HG03575 (cell line): ENCODE measurements at regions not wholly inside any gene's neighbourhood (a gene's known extent, or its start where the extent isn't known, plus 50 kb on each side); places are given as distances from the start of the nearest gene placed in this dataset.
"Not testable (repeated sequence)": the region's sequence is repeated elsewhere in the genome, so short reads cannot be mapped to it uniquely, and the experiment has no call there.

Experiments
- ATAC-seq: cut with Tn5 transposase; IDR thresholded peaks from one replicate; pipeline ENCODE4 v1.9.1; 2021; ENCODE audit not compliant: unreplicated experiment, insufficient number of reproducible peaks, low FRiP score; ENCODE audit errors: extremely low read depth

GRCh38 chr13:90443268-90443667, 904.2 kb upstream of the MIR17HG start:
- no peak for ATAC-seq

- no peak for ATAC-seq
Measured at GRCh38 chr13:90444232-90444631, 903.3 kb upstream of the MIR17HG start.

- no peak for ATAC-seq
Measured at GRCh38 chr13:90445179-90445578, 902.3 kb upstream of the MIR17HG start.

DNA sequence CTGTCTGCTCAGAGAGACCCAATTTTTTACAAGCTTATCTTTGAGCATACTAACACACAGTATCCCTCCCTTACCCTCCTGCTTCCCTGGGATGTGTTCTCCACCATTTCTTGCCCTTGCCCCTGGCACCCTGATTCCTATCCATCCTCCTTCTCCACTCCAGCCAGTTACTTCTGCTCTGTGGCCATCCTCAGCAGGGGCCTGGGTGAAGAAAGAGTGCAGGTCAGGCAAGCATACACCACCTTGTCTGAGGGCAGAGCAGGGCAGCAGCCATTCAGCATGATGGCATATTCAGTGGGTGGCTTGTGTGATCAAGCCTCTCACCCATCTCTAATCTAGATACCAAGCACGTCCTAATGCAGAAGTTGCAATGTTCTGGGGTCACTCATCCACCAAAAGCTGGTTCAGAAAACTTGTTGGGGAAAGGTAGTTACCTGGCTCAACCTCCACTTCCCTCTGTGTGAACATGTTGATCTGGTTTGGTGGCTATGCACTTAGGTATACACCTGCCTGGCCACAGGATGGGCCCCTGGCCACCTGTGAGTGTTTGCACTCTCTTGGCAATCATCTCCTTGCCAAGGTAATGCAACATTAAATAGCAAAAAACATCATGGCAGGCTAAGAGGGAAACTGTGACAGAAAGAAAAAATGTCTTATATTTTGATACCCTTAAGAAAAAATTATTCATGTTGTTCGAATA, 900.3 kb upstream of the MIR17HG start:
- ATAC-seq: no peak

DNA sequence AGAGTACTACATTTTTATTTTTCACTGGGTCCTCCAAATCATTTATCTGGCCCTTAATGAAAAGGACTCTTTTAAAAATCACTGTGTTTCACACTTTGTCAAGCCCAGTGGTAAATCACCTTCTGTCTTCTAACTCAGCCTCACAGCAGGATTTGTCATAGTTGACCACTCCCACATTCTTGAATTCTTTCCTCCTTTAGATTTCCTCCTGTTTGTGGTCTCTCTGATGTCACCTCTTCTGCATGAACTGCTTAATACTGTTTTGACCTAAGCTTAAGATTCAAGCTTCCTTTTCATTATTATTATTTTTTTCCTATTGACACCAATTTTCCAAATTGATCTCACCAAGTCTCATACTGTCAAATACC, 899.8 kb upstream of the MIR17HG start:
- no peak for ATAC-seq

DNA sequence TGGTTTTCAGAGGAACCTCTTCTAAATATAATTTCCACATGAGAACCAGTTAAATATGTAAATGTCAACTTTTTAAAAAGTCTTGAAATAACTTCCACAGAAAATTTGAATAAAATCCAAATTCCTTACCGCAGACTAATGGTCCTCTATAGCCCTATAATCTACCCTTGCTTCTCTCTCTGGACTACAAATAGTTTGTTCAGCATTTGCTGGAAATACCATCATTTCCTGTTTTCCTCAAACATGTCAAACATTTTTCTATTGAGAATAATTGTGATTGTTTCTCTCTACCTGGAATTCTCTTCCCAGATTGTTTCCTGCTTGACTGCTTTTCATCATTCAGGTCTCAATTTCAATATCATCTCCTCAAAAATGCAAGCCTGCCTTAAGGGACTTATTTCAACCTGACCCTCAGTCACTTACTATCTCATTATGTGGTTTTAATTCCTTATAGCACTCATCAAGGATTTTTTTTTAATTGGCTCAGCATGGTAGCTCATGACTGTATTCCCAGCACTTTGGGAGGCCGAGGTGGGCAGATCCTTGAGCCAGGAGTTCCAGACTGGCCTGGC, 898.9 kb upstream of the MIR17HG start:
- no peak for ATAC-seq

DNA sequence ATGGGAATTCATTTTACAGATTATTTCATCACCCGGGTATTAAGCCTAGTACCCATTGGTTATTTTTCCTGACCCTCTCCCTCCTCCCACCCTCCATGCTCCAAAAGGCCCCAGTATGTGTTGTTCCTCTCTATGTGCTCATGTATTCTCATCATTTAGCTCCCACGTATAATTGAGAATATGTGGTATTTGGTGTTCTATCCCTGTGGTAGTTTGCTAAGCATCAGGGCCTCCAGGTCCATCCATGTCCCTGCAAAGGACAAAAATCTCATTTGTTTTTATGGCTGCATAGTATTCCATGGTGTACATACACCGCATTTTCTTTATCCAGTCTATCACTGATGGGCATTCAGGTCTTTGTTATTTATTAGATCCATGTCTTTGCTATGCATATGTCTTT, 894.1 kb upstream of the MIR17HG start:
- ATAC-seq: no peak

GRCh38 chr13:90454002-90454636, 893.4 kb upstream of the MIR17HG start:
- ATAC-seq: no peak

DNA sequence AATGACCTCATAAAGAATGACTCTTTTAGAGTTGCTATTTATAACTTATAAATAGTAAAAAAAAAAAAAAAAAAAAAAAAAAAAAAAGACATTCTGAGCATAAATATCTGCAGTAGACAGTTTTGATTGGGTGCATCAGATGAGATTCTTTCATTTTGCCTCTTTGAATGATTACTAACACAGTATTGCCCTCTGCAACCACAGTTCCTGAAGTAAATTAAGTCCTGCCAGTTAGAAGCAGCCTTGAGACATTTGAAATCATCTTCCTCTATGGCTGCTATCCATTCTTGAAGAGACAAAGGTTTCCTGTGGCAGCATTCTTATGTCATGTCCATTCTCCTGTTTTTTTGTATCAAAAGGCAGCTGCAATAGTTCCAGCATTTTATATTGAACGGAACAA, 892.4 kb upstream of the MIR17HG start:
- ATAC-seq: no peak

DNA sequence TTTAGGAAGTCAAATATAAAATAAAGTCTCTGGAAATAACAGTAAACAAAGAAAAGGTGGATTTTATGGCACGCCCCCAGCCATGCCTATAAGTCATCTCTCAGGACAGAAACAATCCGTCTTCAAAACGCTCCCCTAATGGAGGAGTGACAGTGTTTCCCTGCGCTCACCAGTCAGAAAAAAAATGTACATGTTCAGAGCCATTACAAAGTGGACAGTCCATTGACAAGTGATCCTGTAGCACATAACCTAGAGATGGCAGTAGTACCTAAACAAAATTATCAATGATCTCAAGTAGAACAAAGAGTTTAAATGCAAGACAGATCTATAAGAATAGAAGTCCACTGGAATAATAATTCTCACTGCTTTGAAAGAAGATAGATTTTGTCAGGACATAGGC, 891.7 kb upstream of the MIR17HG start:
- ATAC-seq: no peak

DNA sequence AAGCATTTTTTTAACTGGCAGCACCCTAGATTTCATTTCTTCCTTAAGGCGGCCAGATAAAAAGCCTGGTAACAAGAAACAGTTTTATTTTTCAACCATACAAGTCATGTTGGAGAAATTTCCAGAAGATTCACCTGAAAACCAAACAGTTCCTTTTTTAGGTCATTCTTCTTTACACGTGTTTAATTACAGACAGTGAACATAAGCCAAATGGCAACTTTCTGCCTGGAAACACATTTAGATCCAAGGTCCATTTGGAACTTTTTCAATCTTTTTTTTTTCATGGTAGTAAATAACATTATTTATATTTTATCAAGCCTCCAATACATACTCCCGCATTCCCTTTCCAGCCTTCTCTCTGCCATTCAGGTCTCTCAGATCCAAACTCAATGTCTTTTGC, 886.1 kb upstream of the MIR17HG start:
- no peak for ATAC-seq

GRCh38 chr13:90477216-90477615, 870.3 kb upstream of the MIR17HG start:
- no peak for ATAC-seq

GRCh38 chr13:90483906-90484305, 863.6 kb upstream of the MIR17HG start:
- ATAC-seq: no peak

GRCh38 chr13:90485436-90485835, 862.1 kb upstream of the MIR17HG start:
- ATAC-seq: no peak

DNA sequence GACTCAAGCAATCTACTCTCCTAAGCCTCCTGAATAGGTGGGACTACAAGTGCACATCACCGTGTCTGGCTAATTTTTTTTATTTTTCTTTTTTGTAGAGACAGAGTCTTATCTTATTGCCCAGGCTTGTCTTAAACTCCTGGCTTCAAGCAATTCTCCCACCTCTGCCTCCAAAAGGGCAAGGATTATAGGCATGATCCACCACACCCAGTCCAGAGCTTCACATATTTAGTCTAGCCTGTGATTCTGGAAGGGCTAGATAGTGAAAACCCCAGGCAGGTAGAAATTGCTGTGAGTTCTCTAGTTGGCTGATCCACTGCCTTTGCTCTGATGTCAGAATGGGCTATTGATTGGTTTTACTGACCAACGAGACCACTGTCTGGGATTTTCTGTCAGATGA, 854.6 kb upstream of the MIR17HG start:
- ATAC-seq: no peak

DNA sequence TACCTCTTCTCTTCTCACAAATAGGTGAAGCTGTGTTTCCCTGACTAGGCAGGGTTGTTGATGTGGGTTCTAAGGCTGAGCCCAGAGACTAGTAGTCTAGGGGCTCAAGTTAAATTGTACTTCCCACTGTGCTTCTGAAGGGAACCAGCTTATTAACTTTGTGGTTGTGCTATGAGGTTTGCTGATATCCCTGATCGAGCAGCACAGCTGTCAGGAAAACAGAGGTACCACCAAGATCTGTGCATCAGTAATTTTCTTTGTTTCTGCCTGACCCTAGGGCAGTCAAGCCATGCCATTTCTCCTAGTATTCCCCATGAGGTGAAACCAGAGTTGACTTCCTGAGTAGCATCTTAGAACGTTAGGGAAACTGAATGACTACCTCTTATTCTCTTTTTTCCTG, 853.8 kb upstream of the MIR17HG start:
- no peak for ATAC-seq

DNA sequence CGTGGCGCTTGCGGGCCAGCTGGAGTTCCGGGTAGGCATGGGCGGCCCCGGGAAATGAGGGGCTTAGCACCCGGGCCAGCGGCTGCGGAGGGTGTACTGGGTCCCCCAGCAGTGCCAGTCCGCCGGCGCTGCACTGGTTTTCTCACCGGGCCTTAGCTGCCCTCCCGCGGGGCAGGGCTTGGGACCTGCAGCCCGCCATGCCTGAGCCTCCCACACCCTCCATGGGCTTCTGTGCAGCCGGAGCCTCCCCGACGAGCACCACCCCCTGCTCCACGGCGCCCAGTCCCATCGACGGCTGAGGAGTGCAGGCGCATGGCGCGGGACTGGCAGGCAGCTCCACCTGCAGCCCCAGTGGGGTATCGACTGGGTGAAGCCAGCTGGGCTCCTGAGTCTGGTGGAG, 852.6 kb upstream of the MIR17HG start:
- not testable (repeated sequence) for ATAC-seq

DNA sequence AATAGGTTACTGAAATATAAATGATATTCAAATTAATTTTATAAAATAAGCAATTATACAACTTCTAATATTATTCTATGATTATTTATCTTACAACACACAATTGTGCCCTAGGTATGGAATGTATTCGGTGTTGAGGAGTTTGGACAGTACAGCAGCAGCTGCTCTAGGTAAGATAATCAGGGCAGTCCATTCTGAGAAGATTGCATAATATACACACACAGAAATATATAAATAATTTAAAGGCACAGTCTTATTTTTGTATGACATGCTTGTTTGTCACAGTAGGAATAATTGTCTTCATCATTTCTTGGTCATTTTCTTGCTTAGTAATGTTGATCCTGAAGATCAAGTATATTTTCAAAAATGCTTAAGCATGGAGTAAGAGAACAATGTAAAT, 849.4 kb upstream of the MIR17HG start:
- no peak for ATAC-seq

GRCh38 chr13:90498816-90499215, 848.7 kb upstream of the MIR17HG start:
- no peak for ATAC-seq

DNA sequence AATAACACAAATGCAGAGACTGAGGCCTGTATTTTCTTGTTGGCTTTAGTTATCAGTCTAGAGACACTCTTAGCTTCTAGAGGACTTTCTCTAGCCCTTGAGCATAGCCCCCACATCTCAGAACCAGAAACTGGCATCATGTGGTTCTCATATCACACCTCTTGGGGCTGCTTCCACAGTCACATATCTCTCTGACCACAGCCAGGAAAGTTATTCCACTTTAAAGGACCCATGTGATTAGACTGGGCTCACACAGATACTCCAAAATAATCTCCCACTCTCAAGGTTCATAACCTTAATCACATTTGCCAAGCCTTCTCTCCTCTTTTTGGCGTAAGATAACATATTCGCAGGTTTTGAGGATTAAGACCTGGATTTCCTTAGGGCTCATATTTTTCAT, 846.9 kb upstream of the MIR17HG start:
- no peak for ATAC-seq

GRCh38 chr13:90502153-90502552, 845.3 kb upstream of the MIR17HG start:
- ATAC-seq: no peak
